GM19395 (cell line): ENCODE measurements at regions not wholly inside any gene's neighbourhood (a gene's known extent, or its start where the extent isn't known, plus 50 kb on each side); places are given as distances from the start of the nearest gene placed in this dataset.
"Not testable (repeated sequence)": the region's sequence is repeated elsewhere in the genome, so short reads cannot be mapped to it uniquely, and the experiment has no call there.

Source experiments
- ATAC-seq: cut with Tn5 transposase; IDR thresholded peaks from one replicate; pipeline ENCODE4 v1.9.1; 2021; ENCODE audit warnings: mild to moderate bottlenecking, moderate library complexity; ENCODE audit not compliant: unreplicated experiment

GRCh38 chr12:13924286-13924685 is 57.1 kb downstream of the GRIN2B start:
- no peak for ATAC-seq

GRCh38 chr12:13918897-13919296 is 62.5 kb downstream of the GRIN2B start:
- ATAC-seq = no peak

GRCh38 chr12:13915096-13915495 is 66.3 kb downstream of the GRIN2B start:
- no peak for ATAC-seq

- ATAC-seq = no peak
These were observed 68.0 kb downstream of the GRIN2B start for GRCh38 chr12:13913371-13913770.

- ATAC-seq = no peak
These were observed 69.4 kb downstream of the GRIN2B start for GRCh38 chr12:13911756-13912554.

GRCh38 chr12:13905794-13906193 is 75.6 kb downstream of the GRIN2B start:
- no peak for ATAC-seq

GRCh38 chr12:13900718-13901117 is 80.7 kb downstream of the GRIN2B start:
- ATAC-seq = no peak

- ATAC-seq = not testable (repeated sequence)
These were observed 83.0 kb downstream of the GRIN2B start for GRCh38 chr12:13898387-13898786.

GRCh38 chr12:13897811-13898210 is 83.6 kb downstream of the GRIN2B start:
- no peak for ATAC-seq

- ATAC-seq = no peak
These were observed 85.3 kb downstream of the GRIN2B start for GRCh38 chr12:13896063-13896626.

- ATAC-seq = no peak
These were observed 89.5 kb downstream of the GRIN2B start for GRCh38 chr12:13891902-13892301.

GRCh38 chr12:13890943-13891342 is 90.5 kb downstream of the GRIN2B start:
- ATAC-seq = no peak

GRCh38 chr12:13887779-13888388 is 93.5 kb downstream of the GRIN2B start:
- ATAC-seq = no peak

GRCh38 chr12:13882176-13882575 is 99.2 kb downstream of the GRIN2B start:
- ATAC-seq = no peak

GRCh38 chr12:13880613-13881012 is 100.8 kb downstream of the GRIN2B start:
- ATAC-seq = no peak

GRCh38 chr12:13875744-13876143 is 105.7 kb downstream of the GRIN2B start:
- ATAC-seq = no peak

GRCh38 chr12:13870255-13870654 is 111.1 kb downstream of the GRIN2B start:
- ATAC-seq = no peak

- ATAC-seq = peak; percentile 97
These were observed 117.2 kb downstream of the GRIN2B start for GRCh38 chr12:13864081-13864673.

- no peak for ATAC-seq
These were observed 123.7 kb downstream of the GRIN2B start for GRCh38 chr12:13857750-13858149.

- no peak for ATAC-seq
These were observed 127.9 kb downstream of the GRIN2B start for GRCh38 chr12:13853471-13853870.

GRCh38 chr12:13851828-13852227 is 129.6 kb downstream of the GRIN2B start:
- no peak for ATAC-seq

- no peak for ATAC-seq
These were observed 131.9 kb downstream of the GRIN2B start for GRCh38 chr12:13849456-13849855.
